H1 (cell line): ENCODE measurements at regions not wholly inside any gene's neighbourhood (a gene's known extent, or its start where the extent isn't known, plus 50 kb on each side); places are given as distances from the start of the nearest gene placed in this dataset.

Experiments used
- CTCF ChIA-PET: fragments of 300-600 bp; sonication (Branson Sonifier 250); formaldehyde crosslinking; loops from one replicate; lab custom pipeline; 2021; ENCODE audit not compliant: partially characterized antibody; lab: Charles Lee
- POLR2A ChIA-PET: fragments of 300-600 bp; sonication (Branson Sonifier 250); formaldehyde crosslinking; loops from one replicate; lab custom pipeline; 2021; ENCODE audit warnings: inconsistent platforms; ENCODE audit not compliant: partially characterized antibody; lab: Charles Lee
- DNase-seq, 2 experiments: peaks; one replicate each; pipeline versions ENCODE4 v3.0.0 to v3.0.0-alpha.2; 2010 to 2022; ENCODE audit warnings: low spot score in 2 of 2, low read depth in 1 of 2, mixed read lengths in 1 of 2
- FAIRE-seq: peaks from 2 replicates; lab custom pipeline; 2011; peaks lifted over from hg19 to GRCh38; lab: Jason Lieb, UNC
- H2AFZ ChIP-seq: 2 replicates; pipeline ENCODE4 v1.8.1; 2012; ENCODE audit warnings: low read length, inconsistent platforms
- H2AK5ac ChIP-seq: 2 replicates; pipeline ENCODE4 v1.6.1; 2013; ENCODE audit warnings: low read depth, low read length
- H2BK120ac ChIP-seq: replicated peaks from 2 replicates; pipeline ENCODE3; 2013; ENCODE audit warnings: low read depth, low read length, inconsistent platforms
- H2BK12ac ChIP-seq: 2 replicates; pipeline ENCODE4 v1.6.1; 2013; ENCODE audit warnings: low read depth, low read length
- H2BK15ac ChIP-seq: 2 replicates; pipeline ENCODE4 v1.6.1; 2013; ENCODE audit warnings: low read length
- H2BK20ac ChIP-seq: 2 replicates; pipeline ENCODE4 v1.6.1; 2013; ENCODE audit warnings: low read length
- H2BK5ac ChIP-seq: 2 replicates; pipeline ENCODE4 v1.6.1; 2013; ENCODE audit warnings: low read depth, low read length
- H3K14ac ChIP-seq: 2 replicates; pipeline ENCODE4 v1.6.1; 2013; ENCODE audit warnings: inconsistent platforms; ENCODE audit not compliant: insufficient read length
- H3K18ac ChIP-seq: 2 replicates; pipeline ENCODE4 v1.6.1; 2013; ENCODE audit warnings: low read length; ENCODE audit errors: extremely low read depth
- H3K23ac ChIP-seq: 2 replicates; pipeline ENCODE4 v1.6.1; 2013; ENCODE audit warnings: inconsistent platforms; ENCODE audit not compliant: insufficient read length
- H3K23me2 ChIP-seq: 2 replicates; pipeline ENCODE4 v1.6.1; 2013; ENCODE audit warnings: low read depth, low read length
- H3K27ac ChIP-seq: 2 replicates; pipeline ENCODE4 v1.6.1; 2011; ENCODE audit warnings: low read depth, low read length, inconsistent platforms
- H3K27me3 ChIP-seq, 4 experiments: replicated peaks in 1 of 4; 1 replicate in 1 of 4; 2 replicates in 3 of 4; pipeline versions ENCODE4 v1.6.1 to v1.8.1; 2011 to 2013; ENCODE audit warnings: low read length in 3 of 4, mild to moderate bottlenecking in 3 of 4, inconsistent platforms in 2 of 4, mixed read lengths in 2 of 4, moderate library complexity in 1 of 4; ENCODE audit not compliant: control insufficient read depth in 3 of 4, insufficient read depth in 3 of 4; ENCODE audit errors: extremely low read depth in 1 of 4
- H3K36me3 ChIP-seq, 4 experiments: 2 replicates each; pipeline versions ENCODE4 v1.6.1 to v1.8.1; 2011 to 2013; ENCODE audit warnings: mild to moderate bottlenecking in 4 of 4, low read length in 3 of 4, moderate library complexity in 2 of 4, control low read depth in 1 of 4, inconsistent platforms in 1 of 4; ENCODE audit not compliant: insufficient read depth in 4 of 4, control insufficient read depth in 2 of 4
- H3K4ac ChIP-seq: replicated peaks from 2 replicates; pipeline ENCODE3; 2013; ENCODE audit warnings: low read length, low read depth, mixed read lengths, inconsistent platforms; ENCODE audit not compliant: insufficient read length
- H3K4me1 ChIP-seq, 4 experiments: replicated peaks in 1 of 4; 1 replicate in 1 of 4; 2 replicates in 3 of 4; pipeline versions ENCODE4 v1.6.1 to v1.8.1; 2011 to 2013; ENCODE audit warnings: low read length in 3 of 4, inconsistent platforms in 2 of 4, mixed read lengths in 1 of 4; ENCODE audit not compliant: insufficient read depth in 4 of 4, control insufficient read depth in 3 of 4
- H3K4me2 ChIP-seq, 2 experiments: 2 replicates each; pipeline versions ENCODE4 v1.6.1 to v1.8.1; 2011 to 2013; ENCODE audit warnings: low read depth in 2 of 2, low read length in 2 of 2, control low read depth in 1 of 2, inconsistent platforms in 1 of 2, mild to moderate bottlenecking in 1 of 2; ENCODE audit not compliant: insufficient read depth in 1 of 2
- H3K4me3 ChIP-seq, 4 experiments: fragments of 200-600, 300-600 bp in 1 of 4; sonication (generic), shearing (Covaris generic), sonication (Bioruptor Twin) in 1 of 4; 2 replicates each; pipeline versions ENCODE4 v1.5.1 to v1.8.1; 2011 to 2016; ENCODE audit warnings: low read length in 4 of 4, low read depth in 3 of 4, control low read depth in 2 of 4, inconsistent platforms in 2 of 4, mild to moderate bottlenecking in 2 of 4, mixed read lengths in 1 of 4, moderate library complexity in 1 of 4; ENCODE audit not compliant: insufficient read depth in 2 of 4; ENCODE audit errors: extremely low read depth in 1 of 4
- H3K56ac ChIP-seq: replicated peaks from 2 replicates; pipeline ENCODE3; 2013; ENCODE audit warnings: low read depth, mild to moderate bottlenecking, mixed read lengths, low read length, inconsistent platforms; ENCODE audit not compliant: insufficient read length
- H3K79me1 ChIP-seq: 2 replicates; pipeline ENCODE4 v1.6.1; 2013; ENCODE audit warnings: low read depth, low read length, control low read depth
- H3K79me2 ChIP-seq, 2 experiments: 2 replicates each; pipeline versions ENCODE4 v1.6.1 to v1.8.1; 2012 to 2013; ENCODE audit warnings: low read length in 2 of 2, mild to moderate bottlenecking in 2 of 2, inconsistent platforms in 1 of 2; ENCODE audit not compliant: insufficient read depth in 2 of 2, control insufficient read depth in 1 of 2
- H3K9ac ChIP-seq, 4 experiments: replicated peaks in 1 of 4; 1 replicate in 1 of 4; 2 replicates in 3 of 4; pipeline versions ENCODE4 v1.6.1 to v1.8.1; 2011 to 2013; ENCODE audit warnings: low read depth in 3 of 4, low read length in 3 of 4, control low read depth in 2 of 4, mild to moderate bottlenecking in 2 of 4, moderate library complexity in 2 of 4, inconsistent platforms in 1 of 4; ENCODE audit errors: extremely low read depth in 1 of 4
- H3K9me3 ChIP-seq, 2 experiments: 2 replicates each; pipeline versions ENCODE4 v1.6.1 to v1.8.1; 2012 to 2013; ENCODE audit warnings: mild to moderate bottlenecking in 2 of 2, moderate library complexity in 2 of 2, control low read depth in 1 of 2, inconsistent platforms in 1 of 2, low read depth in 1 of 2, low read length in 1 of 2, mixed read lengths in 1 of 2; ENCODE audit not compliant: insufficient read depth in 2 of 2
- H4K20me1 ChIP-seq, 2 experiments: replicated peaks in 1 of 2; 2 replicates each; pipeline versions ENCODE3 to v1.8.1; 2011 to 2013; ENCODE audit warnings: inconsistent platforms in 2 of 2, low read length in 2 of 2, mild to moderate bottlenecking in 1 of 2; ENCODE audit not compliant: insufficient read depth in 2 of 2, control insufficient read depth in 1 of 2
- H4K5ac ChIP-seq: 2 replicates; pipeline ENCODE4 v1.6.1; 2013; ENCODE audit warnings: low read length, low read depth, mixed read lengths, inconsistent platforms; ENCODE audit not compliant: insufficient read length
- H4K8ac ChIP-seq: 2 replicates; pipeline ENCODE4 v1.8.0; 2013; ENCODE audit warnings: mild to moderate bottlenecking, moderate library complexity, low read length, inconsistent platforms; ENCODE audit not compliant: insufficient read depth; ENCODE audit errors: extremely low read depth
- H4K91ac ChIP-seq: replicated peaks from 2 replicates; pipeline ENCODE3; 2013; ENCODE audit warnings: low read length, mixed read lengths, inconsistent platforms; ENCODE audit not compliant: insufficient read length
- NANOG ChIP-seq: IDR thresholded peaks from 2 replicates; pipeline ENCODE4 v1.6.1; 2011; ENCODE audit warnings: low read length, low read depth, mild to moderate bottlenecking, inconsistent platforms; ENCODE audit not compliant: insufficient read depth, poor library complexity, severe bottlenecking
- RFX5 ChIP-seq: IDR thresholded peaks from 2 replicates; pipeline ENCODE4 v1.6.1; 2011; ENCODE audit warnings: low read depth, low read length, improper control_type of control experiment, borderline replicate concordance
- RXRA ChIP-seq: IDR thresholded peaks from 2 replicates; pipeline ENCODE4 v1.6.1; 2011; ENCODE audit warnings: low read depth, mild to moderate bottlenecking, low read length, moderate library complexity; ENCODE audit not compliant: insufficient read depth
- SUZ12 ChIP-seq: fragments of 200-600 bp; sonication (generic); IDR thresholded peaks from 2 replicates; pipeline ENCODE4 v1.6.1; 2012; ENCODE audit warnings: mild to moderate bottlenecking, inconsistent platforms, low read length, moderate library complexity, mixed read lengths
- WGBS, 2 experiments: shearing (Covaris generic) in 1 of 2; methylation state at CpG; one replicate each; pipeline versions ENCODE4 v1.1.6 to v1.1.7; 2013 to 2015; ENCODE audit warnings: low lambda C conversion rate in 2 of 2, mixed read lengths in 2 of 2, inconsistent platforms in 1 of 2, low coverage in 1 of 2, missing lambda C conversion rate in 1 of 2; ENCODE audit not compliant: insufficient replicate concordance in 2 of 2, insufficient coverage in 1 of 2, insufficient read length in 1 of 2; ENCODE audit errors: extremely low coverage in 1 of 2, missing lambda C conversion rate in 1 of 2; 5-methylcytosine and 5-hydroxymethylcytosine counted together
- TF ChIP-seq, protein P1 (sequence below): IDR thresholded peaks from 2 replicates; pipeline ENCODE4 v1.6.1; 2012; ENCODE audit warnings: inconsistent platforms

GRCh38 chr18:26689226-26689879, 141.0 kb upstream of the KCTD1 start:
- Histone ChIP-seq H2AK5ac (no peak overlapping the region), H3K14ac (no peak overlapping the region), H3K23ac (no peak overlapping the region), H2BK20ac (no peak overlapping the region), H3K27ac (no peak overlapping the region), H3K79me2 (no peaks in the 10 kb centered on the region), H3K18ac (no peak overlapping the region), H2BK5ac (no peak overlapping the region), H3K36me3 (no peaks in the 10 kb centered on the region), H3K9me3 (no peaks in the 10 kb centered on the region), H2BK12ac (no peak overlapping the region), H3K4me1 (peaks cover 0 to 10% (median 1%) of the 10 kb centered on the region in 4 experiments; a peak in 4 of 7 replicates), H4K5ac (no peak overlapping the region), H3K56ac (no peak overlapping the region), H2BK15ac (no peak overlapping the region), H2AFZ (no peak overlapping the region), H3K4me2 (no peak overlapping the region), H3K9ac (no peak overlapping the region), H3K4me3 (no peak overlapping the region), H3K23me2 (no peaks in the 10 kb centered on the region), H4K8ac (no peak overlapping the region), H4K20me1 (no peaks in the 10 kb centered on the region), H2BK120ac (no peak overlapping the region), H3K79me1 (no peaks in the 10 kb centered on the region), H3K27me3 (no peaks in the 10 kb centered on the region), H3K4ac (no peak overlapping the region), H4K91ac (no peak overlapping the region)
- no peak for FAIRE-seq
- ChIA-PET CTCF (no interaction called here), POLR2A (no interaction called here)
- 87% methylated on average over 7 of the region's 7 CpGs; no CpG with 5 or more reads in 1 of the 2 experiments for WGBS, 2 experiments
- TF ChIP-seq, protein P1, sequence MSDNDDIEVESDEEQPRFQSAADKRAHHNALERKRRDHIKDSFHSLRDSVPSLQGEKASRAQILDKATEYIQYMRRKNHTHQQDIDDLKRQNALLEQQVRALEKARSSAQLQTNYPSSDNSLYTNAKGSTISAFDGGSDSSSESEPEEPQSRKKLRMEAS = no peak
- TF ChIP-seq RXRA (no peak), NANOG (no peak), RFX5 (no peak), SUZ12 (no peak)
- no peak for DNase-seq
